ENCODE measurements at regions not wholly inside any gene's neighbourhood (a gene's known extent, or its start where the extent isn't known, plus 50 kb on each side); places are given as distances from the start of the nearest gene placed in this dataset.

GRCh38 chrX:140343226-140343868 lies 161.5 kb downstream of the SOX3 start:
- TF ChIP-seq CTCF (IDR thresholded peaks at IDR 0.05; ENCODE audit: low read depth, low read length): no peak
- no peak for DNase-seq (ENCODE audit: low read depth in 2 of 2)
- no peak overlapping the region for H3K4me3 ChIP-seq (replicated peaks in 1 of 2; ENCODE audit: low read depth in 2 of 2, low read length in 2 of 2)

- no peak overlapping the region for H3K4me3 ChIP-seq (replicated peaks in 1 of 2; ENCODE audit: low read depth in 2 of 2, low read length in 2 of 2)
- DNase-seq (ENCODE audit: low read depth in 2 of 2): no peak
- no peak for TF ChIP-seq CTCF (IDR thresholded peaks at IDR 0.05; ENCODE audit: low read depth, low read length)
Measured at GRCh38 chrX:140342410-140342809, 162.5 kb downstream of the SOX3 start.

- DNase-seq (ENCODE audit: low read depth in 2 of 2): no peak
- H3K4me3 ChIP-seq (replicated peaks in 1 of 2; ENCODE audit: low read depth in 2 of 2, low read length in 2 of 2): no peak overlapping the region
- TF ChIP-seq CTCF (IDR thresholded peaks at IDR 0.05; ENCODE audit: low read depth, low read length): no peak
Measured at GRCh38 chrX:140337263-140337662, 167.6 kb downstream of the SOX3 start.

- no peak overlapping the region for H3K4me3 ChIP-seq (replicated peaks in 1 of 2; ENCODE audit: low read depth in 2 of 2, low read length in 2 of 2)
- TF ChIP-seq CTCF (IDR thresholded peaks at IDR 0.05; ENCODE audit: low read depth, low read length): no peak
- peak in 1 of 2 donors; percentile 1 for DNase-seq (ENCODE audit: low read depth in 2 of 2)
Measured at GRCh38 chrX:140318296-140318695, 186.6 kb downstream of the SOX3 start.

- no peak for DNase-seq (ENCODE audit: low read depth in 2 of 2)
- TF ChIP-seq CTCF (IDR thresholded peaks at IDR 0.05; ENCODE audit: low read depth, low read length): no peak
Measured at GRCh38 chrX:140317462-140317861, 187.4 kb downstream of the SOX3 start.

GRCh38 chrX:140298960-140299825 lies 205.7 kb downstream of the SOX3 start:
- DNase-seq (ENCODE audit: low read depth in 2 of 2): no peak
- no peak for TF ChIP-seq CTCF (IDR thresholded peaks at IDR 0.05; ENCODE audit: low read depth, low read length)
- H3K4me3 ChIP-seq (replicated peaks in 1 of 2; ENCODE audit: low read depth in 2 of 2, low read length in 2 of 2): no peak overlapping the region

More at GRCh38 chrX:140317462-140317861, 187.4 kb downstream of the SOX3 start:
- H3K4me3 ChIP-seq (replicated peaks in 1 of 2; ENCODE audit: low read depth in 2 of 2, low read length in 2 of 2): no peak overlapping the region
